ENCODE measurements at regions not wholly inside any gene's neighbourhood (a gene's known extent, or its start where the extent isn't known, plus 50 kb on each side); places are given as distances from the start of the nearest gene placed in this dataset.

DNA sequence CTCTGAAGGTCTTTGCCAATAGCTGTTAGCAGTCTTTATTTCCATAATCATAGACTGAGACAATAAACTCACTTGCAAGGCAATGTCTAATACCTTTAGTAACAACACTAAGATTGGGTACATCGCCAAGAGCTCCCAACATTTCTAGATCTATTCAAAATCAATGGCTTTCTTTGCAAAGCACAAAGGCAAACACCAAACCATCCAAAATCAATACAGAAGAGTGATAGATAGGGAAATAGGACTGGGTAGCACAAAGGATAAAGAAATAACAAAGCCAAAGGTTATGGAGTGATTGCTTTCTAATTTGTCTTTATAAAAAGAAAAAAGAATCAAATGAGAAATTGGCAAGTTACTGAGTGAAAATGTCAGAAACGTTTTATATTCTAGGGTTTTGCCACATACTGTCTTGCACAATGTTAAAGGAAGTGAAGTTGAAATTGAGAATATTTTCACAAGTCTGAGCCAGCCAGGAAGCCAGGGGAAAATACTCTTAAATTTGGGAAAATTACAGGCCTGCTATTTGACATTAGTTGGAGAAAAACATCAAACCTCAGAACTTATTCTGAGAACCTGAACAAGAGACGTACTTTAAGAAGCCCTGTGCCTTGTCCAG, 53.3 kb upstream of the LHFPL2 start:
- TF ChIP-seq, protein P1, sequence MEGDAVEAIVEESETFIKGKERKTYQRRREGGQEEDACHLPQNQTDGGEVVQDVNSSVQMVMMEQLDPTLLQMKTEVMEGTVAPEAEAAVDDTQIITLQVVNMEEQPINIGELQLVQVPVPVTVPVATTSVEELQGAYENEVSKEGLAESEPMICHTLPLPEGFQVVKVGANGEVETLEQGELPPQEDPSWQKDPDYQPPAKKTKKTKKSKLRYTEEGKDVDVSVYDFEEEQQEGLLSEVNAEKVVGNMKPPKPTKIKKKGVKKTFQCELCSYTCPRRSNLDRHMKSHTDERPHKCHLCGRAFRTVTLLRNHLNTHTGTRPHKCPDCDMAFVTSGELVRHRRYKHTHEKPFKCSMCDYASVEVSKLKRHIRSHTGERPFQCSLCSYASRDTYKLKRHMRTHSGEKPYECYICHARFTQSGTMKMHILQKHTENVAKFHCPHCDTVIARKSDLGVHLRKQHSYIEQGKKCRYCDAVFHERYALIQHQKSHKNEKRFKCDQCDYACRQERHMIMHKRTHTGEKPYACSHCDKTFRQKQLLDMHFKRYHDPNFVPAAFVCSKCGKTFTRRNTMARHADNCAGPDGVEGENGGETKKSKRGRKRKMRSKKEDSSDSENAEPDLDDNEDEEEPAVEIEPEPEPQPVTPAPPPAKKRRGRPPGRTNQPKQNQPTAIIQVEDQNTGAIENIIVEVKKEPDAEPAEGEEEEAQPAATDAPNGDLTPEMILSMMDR (IDR thresholded peaks at IDR 0.05), result no peak
- no peak for TF ChIP-seq JUNB (IDR thresholded peaks at IDR 0.05)
- no peak for TF ChIP-seq EP300 (IDR thresholded peaks at IDR 0.05)
- TF ChIP-seq POLR2A (IDR thresholded peaks at IDR 0.05; ENCODE audit: low read length), result no peak
- no peak for TF ChIP-seq RAD21 (conservative IDR thresholded peaks at IDR 0.05 in 1 of 2, IDR thresholded peaks at IDR 0.05 in 1 of 2)
- TF ChIP-seq RNF2 (IDR thresholded peaks at IDR 0.05; ENCODE audit: borderline replicate concordance, low read depth), result no peak
- TF ChIP-seq, protein P2, sequence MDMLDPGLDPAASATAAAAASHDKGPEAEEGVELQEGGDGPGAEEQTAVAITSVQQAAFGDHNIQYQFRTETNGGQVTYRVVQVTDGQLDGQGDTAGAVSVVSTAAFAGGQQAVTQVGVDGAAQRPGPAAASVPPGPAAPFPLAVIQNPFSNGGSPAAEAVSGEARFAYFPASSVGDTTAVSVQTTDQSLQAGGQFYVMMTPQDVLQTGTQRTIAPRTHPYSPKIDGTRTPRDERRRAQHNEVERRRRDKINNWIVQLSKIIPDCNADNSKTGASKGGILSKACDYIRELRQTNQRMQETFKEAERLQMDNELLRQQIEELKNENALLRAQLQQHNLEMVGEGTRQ (IDR thresholded peaks at IDR 0.05), result no peak
- TF ChIP-seq CEBPB (IDR thresholded peaks at IDR 0.05), result no peak
- no peak for TF ChIP-seq MYC (IDR thresholded peaks at IDR 0.05; ENCODE audit: borderline replicate concordance, low read length)
- TF ChIP-seq, protein P3, sequence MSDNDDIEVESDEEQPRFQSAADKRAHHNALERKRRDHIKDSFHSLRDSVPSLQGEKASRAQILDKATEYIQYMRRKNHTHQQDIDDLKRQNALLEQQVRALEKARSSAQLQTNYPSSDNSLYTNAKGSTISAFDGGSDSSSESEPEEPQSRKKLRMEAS (IDR thresholded peaks at IDR 0.05), result no peak
- no peak for TF ChIP-seq ZFP36 (IDR thresholded peaks at IDR 0.05; ENCODE audit: borderline replicate concordance, partially characterized antibody)
- TF ChIP-seq, protein P4, sequence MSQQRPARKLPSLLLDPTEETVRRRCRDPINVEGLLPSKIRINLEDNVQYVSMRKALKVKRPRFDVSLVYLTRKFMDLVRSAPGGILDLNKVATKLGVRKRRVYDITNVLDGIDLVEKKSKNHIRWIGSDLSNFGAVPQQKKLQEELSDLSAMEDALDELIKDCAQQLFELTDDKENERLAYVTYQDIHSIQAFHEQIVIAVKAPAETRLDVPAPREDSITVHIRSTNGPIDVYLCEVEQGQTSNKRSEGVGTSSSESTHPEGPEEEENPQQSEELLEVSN (IDR thresholded peaks at IDR 0.05; ENCODE audit: borderline replicate concordance, low read depth), result no peak
